PC-3 (cell line): ENCODE measurements at regions not wholly inside any gene's neighbourhood (a gene's known extent, or its start where the extent isn't known, plus 50 kb on each side); places are given as distances from the start of the nearest gene placed in this dataset.

Source experiments
- ATAC-seq: fragments of 200-7000 bp; cut with Tn5 transposase; 2 replicates; pipeline ENCODE4 v1.9.1; 2020; ENCODE audit warnings: mild to moderate bottlenecking, moderate library complexity
- BruUV-seq: library from RNA; stranded (reverse); fragments of 400-500 nt; replicated peaks from 2 replicates; lab custom pipeline; 2021; lab: Mats Ljungman, UMichigan
- CTCF ChIA-PET: fragments of 300-600 bp; sonication (Branson Sonifier 250); formaldehyde crosslinking; loops from one replicate; lab custom pipeline; 2022; ENCODE audit warnings: antibody characterized with exemption; lab: Charles Lee
- POLR2A ChIA-PET: fragments of 300-600 bp; sonication (Branson Sonifier 250); formaldehyde crosslinking; loops from one replicate; lab custom pipeline; 2022; ENCODE audit warnings: antibody characterized with exemption; ENCODE audit not compliant: unreplicated experiment; lab: Charles Lee
- DNase-seq: peaks from one replicate; pipeline ENCODE4 v3.0.0-alpha.2; 2015
- H2AFZ ChIP-seq: fragments of 300-600 bp; sonication (generic); 2 replicates; pipeline ENCODE4 v1.6.0; 2016; ENCODE audit warnings: antibody characterized with exemption, low read length
- H3F3A ChIP-seq: fragments of 300-600 bp; sonication (generic); one replicate; pipeline ENCODE4 v1.6.0; 2017; ENCODE audit warnings: antibody characterized with exemption, low read length, control low read depth, mild to moderate bottlenecking; ENCODE audit not compliant: unreplicated experiment
- H3K27ac ChIP-seq: fragments of 300-600 bp; sonication (generic); 2 replicates; pipeline ENCODE4 v1.5.1; 2016; ENCODE audit warnings: mild to moderate bottlenecking, low read length
- H3K27me3 ChIP-seq: fragments of 300-600 bp; sonication (generic); 2 replicates; pipeline ENCODE4 v1.6.1; 2016; ENCODE audit warnings: low read length, mixed read lengths
- H3K36me3 ChIP-seq: fragments of 300-600 bp; sonication (generic); 2 replicates; pipeline ENCODE4 v1.6.1; 2016; ENCODE audit warnings: low read depth, mixed run types, low read length, mixed read lengths
- H3K4me1 ChIP-seq: fragments of 300-600 bp; sonication (generic); 2 replicates; pipeline ENCODE4 v1.5.1; 2016; ENCODE audit warnings: low read length; ENCODE audit not compliant: insufficient read depth
- H3K4me2 ChIP-seq: fragments of 300-600 bp; sonication (generic); 2 replicates; pipeline ENCODE4 v1.6.0; 2016; ENCODE audit warnings: low read length
- H3K4me3 ChIP-seq: fragments of 300-600 bp; sonication (generic); 2 replicates; pipeline ENCODE4 v1.5.1; 2016; ENCODE audit warnings: mild to moderate bottlenecking, low read length, mixed read lengths
- H3K79me2 ChIP-seq: fragments of 300-600 bp; sonication (generic); 2 replicates; pipeline ENCODE4 v1.6.1; 2017; ENCODE audit warnings: low read length, mixed read lengths
- H3K9ac ChIP-seq: fragments of 300-600 bp; sonication (generic); 2 replicates; pipeline ENCODE4 v1.6.0; 2016; ENCODE audit warnings: mild to moderate bottlenecking, low read length
- H3K9me2 ChIP-seq: fragments of 300-600 bp; sonication (generic); replicated peaks from 2 replicates; pipeline ENCODE4 v1.6.1; 2016; ENCODE audit warnings: mixed run types, low read length, mixed read lengths
- H3K9me3 ChIP-seq: fragments of 300-600 bp; sonication (generic); 2 replicates; pipeline ENCODE4 v1.6.1; 2016; ENCODE audit warnings: low read length, mixed read lengths
- H4K20me1 ChIP-seq: fragments of 300-600 bp; sonication (generic); 2 replicates; pipeline ENCODE4 v1.6.1; 2016; ENCODE audit warnings: low read length, mixed read lengths
- CTCF ChIP-seq: fragments of 300-600 bp; sonication (generic); conservative IDR thresholded peaks from 2 replicates; pipeline ENCODE4 v1.5.1; 2017; ENCODE audit warnings: antibody characterized with exemption, low read depth, mild to moderate bottlenecking, low read length
- EZH2 ChIP-seq: fragments of 300-600 bp; sonication (generic); IDR thresholded peaks from one replicate; pipeline ENCODE4 v1.6.1; 2017; ENCODE audit warnings: antibody characterized with exemption, mild to moderate bottlenecking, low read length; ENCODE audit not compliant: unreplicated experiment
- EZH2phosphoT487 ChIP-seq: fragments of 300-600 bp; sonication (generic); IDR thresholded peaks from 2 replicates; pipeline ENCODE4 v1.6.1; 2018; ENCODE audit warnings: mild to moderate bottlenecking, antibody characterized with exemption, low read length, borderline replicate concordance
- intact Hi-C: fragments of 100-400 bp; cut with micrococcal nuclease; formaldehyde crosslinking; loops from 2 replicates; pipeline ENCODE4 v1.9.0; 2023

DNA sequence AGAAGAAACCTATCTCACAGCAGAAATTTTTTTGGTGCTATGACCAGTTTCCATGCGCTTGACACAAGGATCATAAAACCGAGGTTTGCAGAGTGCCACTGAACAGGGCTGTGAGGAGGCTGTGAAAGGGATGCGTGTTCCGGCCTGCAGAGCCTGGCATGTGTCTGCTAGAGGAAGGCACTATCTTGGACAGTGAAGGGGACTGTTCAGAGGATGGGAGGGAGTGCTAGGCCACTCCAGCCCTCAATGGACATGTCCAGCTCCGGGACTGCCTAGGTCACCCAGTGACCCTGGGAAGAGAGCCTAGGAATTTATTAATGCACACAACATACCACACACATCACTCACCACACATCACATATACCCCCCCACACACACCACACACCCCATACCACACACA, 275.9 kb downstream of the GADD45G start:
- intact Hi-C loops, result no loop called here
- H3K9ac ChIP-seq, result no peak overlapping the region
- BruUV-seq, result no TSS peak
- no peaks in the 10 kb centered on the region for H3K36me3 ChIP-seq
- CTCF ChIA-PET, result no interaction called here
- no peak for DNase-seq
- H3K4me2 ChIP-seq, result no peak overlapping the region
- no peak for TF ChIP-seq CTCF
- TF ChIP-seq EZH2, result no peak
- TF ChIP-seq EZH2phosphoT487, result no peak
- no peak for ATAC-seq
- H3K27ac ChIP-seq, result no peak overlapping the region
- no peaks in the 10 kb centered on the region for H3K4me1 ChIP-seq
- H3K27me3 ChIP-seq, result no peaks in the 10 kb centered on the region
- no peaks in the 10 kb centered on the region for H3K9me3 ChIP-seq
- H3K4me3 ChIP-seq, result no peak overlapping the region
- POLR2A ChIA-PET, result no interaction called here
- H3K79me2 ChIP-seq, result no peaks in the 10 kb centered on the region
- H3K9me2 ChIP-seq, result no peaks in the 10 kb centered on the region
- H3F3A ChIP-seq, result no peaks in the 10 kb centered on the region
- no peaks in the 10 kb centered on the region for H4K20me1 ChIP-seq
- no peak overlapping the region for H2AFZ ChIP-seq

DNA sequence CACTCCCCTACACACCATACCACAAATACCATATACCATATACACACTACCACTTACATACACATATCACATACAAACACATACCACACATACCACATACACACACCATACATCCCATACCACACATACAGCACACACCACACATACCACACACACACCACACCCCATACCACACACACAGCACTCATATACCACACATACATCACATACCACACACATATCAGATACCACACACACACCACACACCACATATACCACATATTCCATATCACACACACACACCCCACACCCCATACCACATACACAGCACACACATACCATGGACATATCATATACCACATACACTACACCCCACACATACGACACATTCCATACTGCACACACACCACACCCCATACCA, 276.6 kb downstream of the GADD45G start:
- POLR2A ChIA-PET, result no interaction called here
- no peaks in the 10 kb centered on the region for H3K36me3 ChIP-seq
- no TSS peak for BruUV-seq
- DNase-seq, result no peak
- TF ChIP-seq CTCF, result no peak
- no peaks in the 10 kb centered on the region for H3K79me2 ChIP-seq
- H3K9me3 ChIP-seq, result no peaks in the 10 kb centered on the region
- H3K27me3 ChIP-seq, result no peaks in the 10 kb centered on the region
- ATAC-seq, result no peak
- no peaks in the 10 kb centered on the region for H4K20me1 ChIP-seq
- no peak overlapping the region for H2AFZ ChIP-seq
- H3K9ac ChIP-seq, result no peak overlapping the region
- intact Hi-C loops, result no loop called here
- H3K4me1 ChIP-seq, result no peaks in the 10 kb centered on the region
- H3F3A ChIP-seq, result no peaks in the 10 kb centered on the region
- no peak overlapping the region for H3K4me2 ChIP-seq
- H3K27ac ChIP-seq, result no peak overlapping the region
- H3K4me3 ChIP-seq, result no peak overlapping the region
- H3K9me2 ChIP-seq, result no peaks in the 10 kb centered on the region
- CTCF ChIA-PET, result no interaction called here

DNA sequence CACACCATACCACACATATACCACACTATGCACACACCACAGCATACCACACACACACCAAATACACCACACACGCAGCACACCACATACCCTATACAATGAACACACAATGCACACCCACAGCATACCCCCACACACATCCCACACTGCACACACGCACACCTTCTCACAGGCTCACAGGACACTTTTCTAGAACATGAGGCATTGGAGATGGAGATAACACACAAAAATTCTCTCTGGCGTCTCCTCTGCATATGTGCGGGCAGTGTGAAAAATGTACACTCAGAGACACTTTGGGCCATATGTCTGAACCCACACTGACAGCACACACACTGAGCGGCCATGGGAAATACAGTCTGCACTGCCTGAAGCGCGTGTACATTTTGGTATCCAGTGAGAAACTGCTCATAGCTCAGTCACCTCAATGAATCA, 278.1 kb downstream of the GADD45G start:
- H3F3A ChIP-seq, result no peaks in the 10 kb centered on the region
- no peaks in the 10 kb centered on the region for H4K20me1 ChIP-seq
- H3K27me3 ChIP-seq, result no peaks in the 10 kb centered on the region
- no peak overlapping the region for H3K4me2 ChIP-seq
- no peak overlapping the region for H2AFZ ChIP-seq
- no peaks in the 10 kb centered on the region for H3K36me3 ChIP-seq
- no peaks in the 10 kb centered on the region for H3K9me2 ChIP-seq
- no peaks in the 10 kb centered on the region for H3K9me3 ChIP-seq
- POLR2A ChIA-PET, result no interaction called here
- H3K4me1 ChIP-seq, result no peaks in the 10 kb centered on the region
- no TSS peak for BruUV-seq
- TF ChIP-seq CTCF (no peak), EZH2phosphoT487 (no peak), EZH2 (no peak)
- no peak overlapping the region for H3K27ac ChIP-seq
- no peak overlapping the region for H3K9ac ChIP-seq
- DNase-seq (no peak), ATAC-seq (no peak)
- no peak overlapping the region for H3K4me3 ChIP-seq
- intact Hi-C loops, result no loop called here
- H3K79me2 ChIP-seq, result no peaks in the 10 kb centered on the region
- CTCF ChIA-PET, result no interaction called here
